A172 (cell line): ENCODE measurements at regions not wholly inside any gene's neighbourhood (a gene's known extent, or its start where the extent isn't known, plus 50 kb on each side); places are given as distances from the start of the nearest gene placed in this dataset.
"Not testable (repeated sequence)": the region's sequence is repeated elsewhere in the genome, so short reads cannot be mapped to it uniquely, and the experiment has no call there.

Experiments used
- DNase-seq: peaks from one replicate; pipeline ENCODE4 v3.0.0-alpha.2; 2015; ENCODE audit warnings: low spot score

DNA sequence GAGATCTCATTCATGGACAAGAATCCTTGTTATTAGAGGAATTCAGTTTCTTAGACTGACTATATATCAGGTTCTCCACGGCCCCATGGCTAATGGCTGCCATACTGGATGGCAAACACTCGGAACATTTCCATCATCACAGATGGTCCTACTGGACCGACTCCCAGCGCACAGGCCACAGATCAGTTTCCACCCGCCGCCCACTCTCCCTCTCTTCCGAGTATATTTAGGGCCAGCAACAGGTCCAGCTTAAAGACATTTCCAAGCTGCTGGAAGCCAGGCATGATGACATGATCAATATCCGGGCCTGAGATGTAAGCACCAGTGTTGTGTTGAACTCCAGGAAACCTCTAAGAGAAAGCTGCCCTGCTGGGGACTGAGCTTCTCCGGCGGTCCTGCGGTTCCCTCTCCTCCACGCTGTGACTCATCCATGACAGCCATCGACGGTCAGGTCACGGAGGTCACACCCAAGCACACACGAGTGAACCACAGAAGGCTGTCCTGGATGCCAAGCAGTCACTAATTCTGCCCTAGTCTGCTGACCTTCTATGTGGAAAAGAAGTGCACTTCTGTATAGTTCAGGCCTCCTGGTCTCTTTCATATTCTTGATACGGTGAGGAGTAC lies 64.4 kb upstream of the LPCAT1 start:
- not testable (repeated sequence) for DNase-seq

- not testable (repeated sequence) for DNase-seq
Measured at GRCh38 chr5:1583081-1583875, 59.5 kb upstream of the LPCAT1 start.

DNA sequence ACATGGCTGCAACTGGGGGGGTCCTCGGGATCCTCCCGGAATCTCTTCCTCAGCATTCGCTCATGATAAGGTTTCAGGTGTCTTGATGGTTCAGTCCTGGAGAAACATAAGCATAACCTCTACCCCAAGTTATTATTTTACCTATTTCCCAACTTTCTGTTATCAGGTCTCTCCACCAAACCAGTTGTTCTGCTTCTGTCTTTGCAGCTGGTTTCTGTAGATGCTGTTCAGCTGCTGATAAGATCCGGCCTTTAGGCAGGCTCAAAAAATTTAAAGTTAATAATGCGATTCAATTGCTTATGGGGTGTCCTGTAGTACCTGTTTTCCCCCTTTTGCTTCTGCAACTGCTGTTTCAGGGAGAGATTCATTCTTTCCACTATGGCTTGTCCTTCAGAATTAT lies 55.6 kb upstream of the LPCAT1 start:
- DNase-seq = not testable (repeated sequence)

GRCh38 chr5:1576851-1577250 lies 53.1 kb upstream of the LPCAT1 start:
- not testable (repeated sequence) for DNase-seq

DNA sequence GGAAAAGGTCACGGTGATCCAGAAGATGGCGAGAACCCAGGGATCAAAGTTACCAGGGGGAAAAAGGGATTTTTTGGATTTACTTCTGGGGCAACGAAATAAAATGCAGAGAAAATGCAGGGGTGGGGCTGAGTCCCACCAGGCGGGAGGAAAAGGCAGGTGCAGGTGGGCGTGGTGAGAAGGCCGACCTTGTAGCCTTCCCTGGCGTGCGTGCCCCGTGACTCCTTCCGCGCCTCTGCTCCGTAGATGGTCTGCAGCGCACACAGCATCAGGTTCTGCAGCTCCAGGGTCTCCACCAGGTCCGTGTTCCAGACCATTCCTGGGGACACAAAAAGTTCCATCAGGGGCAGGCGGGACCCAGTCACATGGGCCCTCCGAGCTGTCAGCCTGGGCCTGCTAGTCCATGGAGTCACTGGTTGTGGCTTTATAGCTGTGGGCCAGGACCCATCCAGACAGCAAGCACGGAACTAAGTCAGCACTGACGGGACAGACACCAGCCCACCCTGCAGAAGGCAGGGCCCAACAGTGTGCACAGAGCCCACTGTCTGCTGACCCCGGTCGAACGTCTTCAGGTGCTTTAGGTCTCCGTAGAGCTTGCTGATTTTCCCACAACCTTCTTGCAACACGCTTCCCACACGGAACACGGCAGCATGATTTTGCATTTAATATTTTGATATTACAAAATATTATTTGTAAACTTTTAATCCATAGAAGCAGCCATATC lies 52.4 kb upstream of the LPCAT1 start:
- DNase-seq = not testable (repeated sequence)

GRCh38 chr5:1575491-1575890 lies 51.7 kb upstream of the LPCAT1 start:
- DNase-seq = not testable (repeated sequence)

GRCh38 chr5:1574023-1574318 lies 50.2 kb upstream of the LPCAT1 start:
- DNase-seq = not testable (repeated sequence)

GRCh38 chr5:1573217-1574022 lies 49.7 kb upstream of the LPCAT1 start:
- not testable (repeated sequence) for DNase-seq
